ENCODE measurements at regions not wholly inside any gene's neighbourhood (a gene's known extent, or its start where the extent isn't known, plus 50 kb on each side); places are given as distances from the start of the nearest gene placed in this dataset.

DNA sequence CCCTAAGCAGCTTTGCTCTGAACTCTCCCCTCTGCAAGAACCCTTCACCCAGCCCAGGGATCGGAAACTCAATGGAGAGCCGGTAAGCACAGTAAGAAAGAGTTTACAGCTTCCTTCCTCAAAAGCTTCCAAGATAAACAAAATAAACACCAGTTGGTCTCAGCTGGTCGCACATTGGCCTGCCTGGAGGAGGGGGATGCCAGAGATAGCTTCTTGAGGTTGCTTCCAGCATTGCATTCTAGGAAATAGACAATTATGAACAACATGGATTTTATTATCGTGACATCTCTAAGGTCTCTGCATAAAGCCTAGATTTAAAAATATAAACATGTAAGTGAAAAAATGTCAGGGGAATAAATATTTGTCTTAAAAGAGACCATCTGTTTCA is 141.5 kb upstream of the PKDCC start:
- TF ChIP-seq, protein P1, sequence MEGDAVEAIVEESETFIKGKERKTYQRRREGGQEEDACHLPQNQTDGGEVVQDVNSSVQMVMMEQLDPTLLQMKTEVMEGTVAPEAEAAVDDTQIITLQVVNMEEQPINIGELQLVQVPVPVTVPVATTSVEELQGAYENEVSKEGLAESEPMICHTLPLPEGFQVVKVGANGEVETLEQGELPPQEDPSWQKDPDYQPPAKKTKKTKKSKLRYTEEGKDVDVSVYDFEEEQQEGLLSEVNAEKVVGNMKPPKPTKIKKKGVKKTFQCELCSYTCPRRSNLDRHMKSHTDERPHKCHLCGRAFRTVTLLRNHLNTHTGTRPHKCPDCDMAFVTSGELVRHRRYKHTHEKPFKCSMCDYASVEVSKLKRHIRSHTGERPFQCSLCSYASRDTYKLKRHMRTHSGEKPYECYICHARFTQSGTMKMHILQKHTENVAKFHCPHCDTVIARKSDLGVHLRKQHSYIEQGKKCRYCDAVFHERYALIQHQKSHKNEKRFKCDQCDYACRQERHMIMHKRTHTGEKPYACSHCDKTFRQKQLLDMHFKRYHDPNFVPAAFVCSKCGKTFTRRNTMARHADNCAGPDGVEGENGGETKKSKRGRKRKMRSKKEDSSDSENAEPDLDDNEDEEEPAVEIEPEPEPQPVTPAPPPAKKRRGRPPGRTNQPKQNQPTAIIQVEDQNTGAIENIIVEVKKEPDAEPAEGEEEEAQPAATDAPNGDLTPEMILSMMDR (IDR thresholded peaks at IDR 0.05; ENCODE audit: low read length), result no peak
- TF ChIP-seq EZH2 (optimal IDR thresholded peaks at IDR 0.05; ENCODE audit: low read depth, low read length) (no peak), EZH2phosphoT487 (IDR thresholded peaks at IDR 0.05; ENCODE audit: low read length) (no peak)

Data from MM.1S (cell line).